PC-9 (cell line): ENCODE measurements at regions not wholly inside any gene's neighbourhood (a gene's known extent, or its start where the extent isn't known, plus 50 kb on each side); places are given as distances from the start of the nearest gene placed in this dataset.

ENCODE experiments used
- CTCF ChIP-seq: fragments of 200-600 bp; sonication (generic); conservative IDR thresholded peaks from 2 replicates; pipeline ENCODE4 v1.6.1; 2017; ENCODE audit warnings: mixed run types, antibody characterized with exemption, mild to moderate bottlenecking, moderate library complexity
- EZH2 ChIP-seq: fragments of 200-600 bp; sonication (generic); IDR thresholded peaks from 2 replicates; pipeline ENCODE4 v1.8.0; 2017; ENCODE audit warnings: antibody characterized with exemption, low read depth

GRCh38 chr7:156543699-156544598, 96.6 kb upstream of the RNF32 start:
- TF ChIP-seq CTCF, result no peak
- TF ChIP-seq EZH2, result no peak
